Stimulated activated CD8-positive, alpha-beta memory T cell treated with anti-CD3 and anti-CD28 coated beads, Interleukin-15, amount 100 ng/mL, for 24 hours (primary cell): ENCODE measurements at regions not wholly inside any gene's neighbourhood (a gene's known extent, or its start where the extent isn't known, plus 50 kb on each side); places are given as distances from the start of the nearest gene placed in this dataset.

Experiments used
- DNase-seq: peaks from one replicate; pipeline ENCODE4 v3.0.0-alpha.2; 2020; ENCODE audit warnings: low read depth

DNA sequence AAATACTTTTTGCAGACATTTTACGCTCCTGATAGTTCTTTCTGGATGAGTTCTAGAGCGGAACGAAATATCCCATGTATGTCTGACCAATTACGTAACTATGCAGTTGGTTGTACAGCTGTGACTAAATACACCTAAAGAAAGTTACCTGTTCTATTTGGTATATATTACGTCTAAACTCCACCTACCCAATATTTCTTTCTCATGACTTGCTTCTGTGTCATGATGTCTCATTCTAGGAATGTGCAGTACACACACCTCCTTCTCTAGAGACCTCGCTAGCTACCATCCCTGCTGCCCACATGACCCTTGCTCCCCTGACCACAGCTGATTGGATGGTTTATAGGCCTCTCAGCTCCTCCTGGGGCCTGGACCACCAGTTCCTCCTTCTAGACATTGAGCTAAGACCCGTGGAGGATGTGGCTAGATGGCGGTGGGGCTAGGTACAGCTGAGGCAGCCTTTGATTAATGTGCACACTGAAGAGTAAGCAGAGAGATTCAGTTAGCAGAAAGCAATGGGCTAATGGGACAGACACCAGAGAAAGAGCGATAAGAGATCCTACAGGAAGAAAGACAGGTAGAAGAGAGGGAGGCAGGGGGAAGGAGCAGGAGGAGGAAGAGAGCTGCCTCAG, 422.1 kb downstream of the COG6 start:
- DNase-seq = no peak

GRCh38 chr13:40079721-40080120, 424.3 kb downstream of the COG6 start:
- no peak for DNase-seq

GRCh38 chr13:40080676-40081075, 425.2 kb downstream of the COG6 start:
- no peak for DNase-seq

DNA sequence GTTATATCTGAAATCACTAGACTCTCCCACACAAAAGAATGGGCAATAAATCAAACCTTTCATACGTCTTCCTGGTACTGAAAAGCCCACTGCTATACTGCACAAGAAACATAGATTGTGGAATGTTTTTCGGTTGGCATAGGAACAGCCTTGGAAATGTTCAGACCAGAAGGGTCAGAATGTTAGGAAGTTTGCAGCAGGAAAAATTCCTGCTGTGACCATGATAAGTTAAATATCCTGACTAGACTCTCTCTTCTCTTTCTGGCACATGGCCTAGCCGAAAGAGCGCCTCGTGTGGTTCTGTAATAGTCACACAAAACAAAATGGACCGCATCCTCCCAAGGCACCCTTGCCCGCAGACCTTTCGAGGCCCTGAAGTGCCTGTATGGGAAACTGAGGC, 427.2 kb downstream of the COG6 start:
- no peak for DNase-seq

DNA sequence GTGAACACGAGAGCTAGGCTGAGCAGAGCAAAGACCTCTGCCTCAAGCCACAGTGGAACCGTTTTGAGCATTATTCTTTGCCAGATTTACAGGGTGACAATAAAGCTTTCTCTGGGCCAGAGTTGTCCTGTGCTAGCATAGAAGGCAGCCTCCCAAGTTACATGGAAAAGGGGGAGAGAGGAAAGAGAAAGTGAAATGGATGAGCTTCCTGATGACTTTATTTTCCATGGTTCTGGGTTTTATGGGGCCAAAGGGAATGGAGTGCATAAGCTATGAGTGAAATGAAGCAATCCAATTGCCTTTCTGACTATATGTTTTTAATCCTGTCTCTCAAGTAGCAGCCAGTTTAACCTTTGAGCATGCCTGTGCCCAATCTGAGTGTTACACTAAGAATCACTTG, 428.4 kb downstream of the COG6 start:
- DNase-seq = no peak

GRCh38 chr13:40084934-40085333, 429.5 kb downstream of the COG6 start:
- no peak for DNase-seq

- no peak for DNase-seq
Observed at GRCh38 chr13:40087091-40088002, 431.9 kb downstream of the COG6 start.

- DNase-seq = no peak
Observed at GRCh38 chr13:40094056-40094455, 438.6 kb downstream of the COG6 start.

DNA sequence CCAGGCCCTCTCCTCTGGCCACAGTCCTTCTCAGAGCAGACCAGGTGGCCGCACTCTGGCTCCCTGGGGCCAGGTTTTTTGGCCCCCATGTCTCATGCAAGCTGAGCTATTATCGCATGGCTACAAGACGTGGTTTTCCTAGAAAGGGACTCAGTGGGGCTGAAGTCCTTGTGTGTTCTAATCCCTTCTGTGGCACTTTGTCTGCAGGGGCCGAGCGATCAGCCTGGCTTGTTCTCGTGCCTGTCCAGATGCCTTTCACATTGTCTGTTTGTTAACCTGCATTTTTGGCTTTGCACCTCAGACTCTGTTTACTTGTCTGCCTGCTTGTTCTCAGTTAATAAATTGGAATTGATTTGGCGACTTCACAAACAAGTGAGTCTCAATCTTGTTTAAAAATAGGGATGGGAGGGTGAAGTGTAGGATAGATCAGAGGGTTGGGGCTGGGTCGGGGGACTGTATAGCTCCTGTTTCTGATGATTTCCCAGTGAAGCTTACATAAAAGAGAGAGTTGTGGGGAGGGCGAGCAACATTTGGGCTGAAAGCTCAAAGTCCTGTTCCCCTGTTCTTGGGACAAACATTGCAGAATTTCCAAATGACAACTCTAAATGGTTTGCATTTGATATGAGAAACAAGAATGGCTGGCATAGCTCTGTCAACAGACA, 440.4 kb downstream of the COG6 start:
- no peak for DNase-seq

GRCh38 chr13:40096357-40096901, 441.0 kb downstream of the COG6 start:
- no peak for DNase-seq

DNA sequence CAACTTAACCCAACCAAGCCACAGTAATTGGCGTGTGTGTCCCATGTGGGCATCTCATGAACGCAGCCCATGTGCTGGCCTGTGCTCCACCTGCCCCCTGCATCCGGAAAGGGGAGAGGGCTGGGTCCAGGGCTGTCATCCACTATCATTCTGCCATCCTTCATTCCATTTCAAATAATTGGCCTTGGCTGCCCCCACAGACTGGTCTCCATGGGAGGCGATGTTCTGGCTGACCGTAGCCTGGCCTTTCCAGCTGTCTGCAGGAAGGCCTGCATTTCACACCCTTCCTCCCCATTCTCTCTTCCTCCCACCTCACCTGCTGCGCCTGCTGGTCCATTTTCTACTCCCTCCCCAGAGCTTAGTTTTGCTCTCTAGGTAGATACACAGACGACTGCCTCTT, 442.8 kb downstream of the COG6 start:
- no peak for DNase-seq

DNA sequence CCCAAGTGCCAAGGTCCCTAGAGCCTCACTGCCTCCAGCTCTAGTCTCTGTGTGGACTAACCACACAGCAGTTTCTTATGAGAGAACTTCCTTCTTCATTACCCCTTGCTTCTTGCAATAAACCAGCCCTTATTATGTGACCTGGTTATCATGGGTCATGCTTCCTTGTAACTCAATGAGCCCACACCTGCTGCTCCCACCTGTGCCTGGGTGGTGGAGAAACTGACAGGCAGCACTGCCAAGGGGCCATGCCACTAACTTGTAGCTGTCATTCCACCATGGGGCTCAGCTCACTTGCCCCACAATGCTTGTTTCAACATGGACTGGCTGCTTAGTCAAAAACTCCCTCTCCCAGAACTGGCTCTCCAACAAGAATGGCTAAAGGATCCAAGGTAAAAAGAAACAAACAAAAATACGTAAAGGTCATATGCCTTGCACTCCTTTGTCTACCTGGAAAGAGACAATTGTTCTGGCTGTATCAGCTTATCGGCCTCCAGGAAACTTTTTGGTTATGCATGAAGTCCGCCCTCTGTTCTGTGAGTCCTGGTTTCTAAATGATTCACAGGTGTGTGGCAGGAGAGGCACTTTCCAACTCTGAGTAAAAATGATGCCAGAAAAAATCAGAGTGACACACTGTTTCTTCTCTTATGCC, 446.4 kb downstream of the COG6 start:
- DNase-seq = no peak

GRCh38 chr13:40102360-40102727, 446.9 kb downstream of the COG6 start:
- no peak for DNase-seq

DNA sequence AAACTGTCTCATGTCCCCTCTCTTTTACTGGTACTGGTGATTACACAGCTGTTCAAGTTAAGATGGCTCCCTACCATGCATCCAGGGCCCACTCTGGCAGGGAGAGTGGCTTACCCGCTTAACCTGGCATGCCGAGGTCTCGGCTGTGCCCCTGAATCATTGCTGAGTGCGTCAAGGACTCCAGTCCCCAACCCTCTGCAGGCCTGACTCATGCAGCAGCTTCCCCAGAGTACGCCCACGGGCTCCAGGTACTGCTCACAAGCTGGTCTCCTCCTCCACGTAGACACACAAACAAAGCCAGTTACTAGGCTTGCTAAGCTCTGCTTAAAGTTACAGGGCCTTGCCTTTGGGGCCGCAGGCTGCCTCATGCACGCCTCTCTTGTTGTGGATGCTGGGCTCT, 447.4 kb downstream of the COG6 start:
- peak; percentile 51 for DNase-seq

DNA sequence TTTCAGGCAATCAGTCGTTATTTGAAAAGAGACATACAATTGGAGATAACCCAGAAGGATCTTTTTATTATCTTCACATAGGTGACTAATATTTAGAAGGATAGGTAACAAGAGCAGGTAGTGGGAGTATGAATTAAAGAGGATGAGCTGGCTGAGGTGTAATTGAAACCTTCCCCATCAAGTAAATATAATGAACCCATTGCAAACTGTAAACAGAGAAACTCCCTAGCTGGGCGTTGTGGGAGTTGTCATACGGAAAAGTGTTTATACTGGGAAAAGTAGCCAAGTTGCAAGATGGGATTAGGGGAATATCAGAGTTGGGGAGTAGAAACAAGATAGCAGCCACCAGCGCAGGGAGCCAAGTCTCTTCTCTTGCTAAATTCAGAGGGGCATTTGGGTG, 448.4 kb downstream of the COG6 start:
- DNase-seq = no peak

DNA sequence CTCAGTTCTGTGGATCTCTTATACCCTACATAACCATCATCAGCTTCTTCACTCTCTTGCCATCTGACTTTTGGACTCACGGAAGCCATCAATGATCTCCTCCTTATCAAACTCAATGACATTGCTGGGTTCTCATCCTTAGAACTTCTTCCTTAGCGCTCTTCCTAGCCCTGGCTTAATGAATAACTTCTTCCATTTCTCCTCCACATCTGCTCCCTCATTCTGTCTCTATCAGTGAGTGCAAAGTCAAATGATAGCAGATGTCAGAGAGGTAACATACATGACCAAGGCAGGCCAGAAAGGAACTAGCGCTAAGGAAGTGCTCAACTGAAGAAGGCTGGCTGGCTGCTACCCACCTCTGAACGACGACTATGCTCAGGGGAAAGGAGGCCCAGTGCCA, 449.8 kb downstream of the COG6 start:
- DNase-seq = no peak

- no peak for DNase-seq
Observed at GRCh38 chr13:40109351-40109844, 453.9 kb downstream of the COG6 start.

DNA sequence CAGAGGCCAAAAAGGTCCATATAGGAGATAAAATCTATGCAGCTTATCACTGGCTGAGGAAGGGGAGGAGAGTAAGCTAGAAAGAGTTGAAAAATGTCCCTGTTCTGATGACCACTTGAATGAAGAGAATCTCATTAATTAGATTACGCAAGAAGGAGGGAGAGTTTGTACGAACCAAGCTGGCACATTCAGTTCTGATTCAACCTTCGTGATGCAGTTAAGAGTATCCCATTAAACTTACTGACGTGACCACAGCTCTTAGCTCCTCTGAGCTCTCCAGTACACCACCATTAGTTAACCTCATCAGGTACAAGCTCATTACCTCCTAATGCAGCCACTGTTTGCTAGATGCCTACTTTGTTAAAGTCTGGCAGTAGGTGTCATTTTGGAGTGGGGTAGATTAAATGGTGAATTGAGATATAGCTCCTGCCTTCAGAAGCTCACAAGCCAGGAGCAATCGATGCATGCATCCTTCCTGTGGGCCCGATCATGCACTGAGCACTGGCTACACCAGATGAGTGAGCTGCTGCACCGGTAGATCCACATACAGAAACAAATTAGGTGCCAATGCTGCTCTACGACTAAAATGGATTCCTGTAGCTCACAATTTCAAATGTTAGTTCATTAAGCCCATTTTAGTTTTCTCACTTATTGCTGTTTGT, 458.3 kb downstream of the COG6 start:
- no peak for DNase-seq

GRCh38 chr13:40114305-40114896, 458.9 kb downstream of the COG6 start:
- no peak for DNase-seq

DNA sequence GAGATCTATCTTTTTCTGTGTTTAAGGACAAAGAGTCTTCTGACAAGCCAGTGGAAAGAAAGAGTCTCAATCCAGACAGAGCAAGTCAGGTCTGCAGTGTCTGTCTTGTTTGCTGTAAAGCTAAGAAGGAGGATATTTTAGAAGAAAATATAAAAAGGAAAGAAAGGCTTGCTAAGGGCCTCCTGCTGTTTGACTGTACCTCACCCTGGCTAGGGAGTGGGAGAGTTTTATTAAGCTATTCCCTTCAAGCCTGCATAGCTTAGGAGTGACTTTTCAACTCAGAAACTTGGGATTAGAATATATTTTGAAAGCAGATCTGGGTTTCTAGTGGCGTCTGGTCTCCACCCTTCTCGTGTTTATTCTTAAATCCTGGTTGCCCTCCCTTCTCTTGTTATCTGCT, 460.0 kb downstream of the COG6 start:
- DNase-seq = no peak

DNA sequence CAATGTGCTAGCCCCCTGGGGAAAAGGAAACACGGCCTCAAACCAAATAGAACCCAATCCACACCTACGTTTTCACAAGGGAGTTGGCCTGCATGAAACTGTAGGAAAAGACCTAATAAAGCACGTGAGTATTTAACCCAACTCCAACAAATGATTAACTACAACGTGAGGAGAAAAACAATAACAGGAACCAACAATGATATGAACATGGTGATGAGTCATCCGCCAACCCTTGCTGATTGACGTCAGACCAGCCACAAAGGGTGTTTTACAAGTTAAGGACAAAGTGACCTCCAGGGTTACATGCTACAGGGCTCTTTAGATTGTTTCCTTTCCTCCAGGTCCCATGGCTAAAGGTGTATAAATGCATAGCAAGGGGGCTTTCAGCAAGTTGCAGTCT, 460.5 kb downstream of the COG6 start:
- no peak for DNase-seq
